SK-N-SH (cell line): ENCODE measurements at regions not wholly inside any gene's neighbourhood (a gene's known extent, or its start where the extent isn't known, plus 50 kb on each side); places are given as distances from the start of the nearest gene placed in this dataset.

ENCODE experiments used
- CTCF ChIP-seq: fragments of 200-600 bp; sonication (generic); IDR thresholded peaks from 2 replicates; pipeline ENCODE4 v1.6.1; 2017; ENCODE audit warnings: antibody characterized with exemption, mild to moderate bottlenecking, moderate library complexity
- FOXJ3 ChIP-seq: sonication (generic); formaldehyde crosslinking; IDR thresholded peaks from 2 replicates; pipeline ENCODE4 v1.5.1; 2020; ENCODE audit warnings: mild to moderate bottlenecking, missing genetic modification reagents
- JUND ChIP-seq: IDR thresholded peaks from 2 replicates; pipeline ENCODE4 v1.4.0; 2012
- MXI1 ChIP-seq: IDR thresholded peaks from 2 replicates; pipeline ENCODE4 v1.6.1; 2012; ENCODE audit warnings: mild to moderate bottlenecking, low read depth, low read length, improper control_type of control experiment
- POLR2AphosphoS5 ChIP-seq: IDR thresholded peaks from 2 replicates; pipeline ENCODE4 v1.6.1; 2012; ENCODE audit warnings: low read depth, low read length
- RAD21 ChIP-seq: IDR thresholded peaks from 2 replicates; pipeline ENCODE4 v1.6.1; 2012; ENCODE audit warnings: mild to moderate bottlenecking, low read length
- REST ChIP-seq: IDR thresholded peaks from 2 replicates; pipeline ENCODE4 v1.6.1; 2012; ENCODE audit warnings: mild to moderate bottlenecking, low read depth, low read length, moderate library complexity
- RFX5 ChIP-seq: IDR thresholded peaks from 2 replicates; pipeline ENCODE4 v1.6.1; 2012; ENCODE audit warnings: mild to moderate bottlenecking, improper control_type of control experiment, low read length
- SMC3 ChIP-seq: IDR thresholded peaks from 2 replicates; pipeline ENCODE4 v1.6.1; 2012; ENCODE audit warnings: low read depth, low read length, improper control_type of control experiment
- TCF12 ChIP-seq: IDR thresholded peaks from 2 replicates; pipeline ENCODE4 v1.4.0; 2012
- ZBTB33 ChIP-seq: IDR thresholded peaks from 2 replicates; pipeline ENCODE4 v1.4.0; 2012; ENCODE audit warnings: low read depth, borderline replicate concordance

- TF ChIP-seq REST (no peak), POLR2AphosphoS5 (no peak), RAD21 (no peak), CTCF (no peak), TCF12 (no peak), JUND (no peak), SMC3 (no peak), MXI1 (no peak), ZBTB33 (no peak), RFX5 (no peak), FOXJ3 (CRISPR knock-in tag) (no peak)
Observed at GRCh38 chr22:22158207-22158816, 86.3 kb upstream of the VPREB1 start.
